ENCODE measurements at regions not wholly inside any gene's neighbourhood (a gene's known extent, or its start where the extent isn't known, plus 50 kb on each side); places are given as distances from the start of the nearest gene placed in this dataset.
"Not testable (repeated sequence)": the region's sequence is repeated elsewhere in the genome, so short reads cannot be mapped to it uniquely, and the experiment has no call there.

GRCh38 chr6:21935561-21936028 lies 342.0 kb downstream of the SOX4 start:
- DNase-seq: no peak

GRCh38 chr6:21937466-21937865 lies 343.9 kb downstream of the SOX4 start:
- DNase-seq: no peak

- not testable (repeated sequence) for DNase-seq
Measured at GRCh38 chr6:21939066-21939465, 345.5 kb downstream of the SOX4 start.

- DNase-seq: no peak
Measured at GRCh38 chr6:21941926-21942325, 348.4 kb downstream of the SOX4 start.

- DNase-seq: no peak
Measured at GRCh38 chr6:21942897-21943296, 349.3 kb downstream of the SOX4 start.

GRCh38 chr6:21946298-21946783 lies 350.5 kb downstream of the PRL start:
- no peak for DNase-seq

- not testable (repeated sequence) for DNase-seq
Measured at GRCh38 chr6:21947227-21947626, 349.6 kb downstream of the PRL start.

- DNase-seq: no peak
Measured at GRCh38 chr6:21947731-21948386, 349.0 kb downstream of the PRL start.

GRCh38 chr6:21949211-21949801 lies 347.5 kb downstream of the PRL start:
- DNase-seq: no peak

GRCh38 chr6:21952367-21952766 lies 344.5 kb downstream of the PRL start:
- DNase-seq: no peak

GRCh38 chr6:21953831-21954801 lies 342.7 kb downstream of the PRL start:
- no peak for DNase-seq

- DNase-seq: no peak
Measured at GRCh38 chr6:21955053-21955595, 341.7 kb downstream of the PRL start.

GRCh38 chr6:21955951-21956350 lies 340.9 kb downstream of the PRL start:
- DNase-seq: no peak

GRCh38 chr6:21958428-21958827 lies 338.4 kb downstream of the PRL start:
- DNase-seq: no peak

- DNase-seq: no peak
Measured at GRCh38 chr6:21961226-21961625, 335.6 kb downstream of the PRL start.

- no peak for DNase-seq
Measured at GRCh38 chr6:21965016-21965415, 331.8 kb downstream of the PRL start.

- DNase-seq: no peak
Measured at GRCh38 chr6:21965953-21966539, 330.8 kb downstream of the PRL start.

GRCh38 chr6:21967056-21967974 lies 329.5 kb downstream of the PRL start:
- no peak for DNase-seq

GRCh38 chr6:21968411-21968810 lies 328.4 kb downstream of the PRL start:
- no peak for DNase-seq

- no peak for DNase-seq
Measured at GRCh38 chr6:21969192-21969591, 327.6 kb downstream of the PRL start.

- DNase-seq: no peak
Measured at GRCh38 chr6:21970569-21971300, 326.1 kb downstream of the PRL start.

Measured in activated effector memory CD4-positive, alpha-beta T cell treated with Interleukin-2 at 50 U/mL for 16 hours (primary cell).